ENCODE measurements at regions not wholly inside any gene's neighbourhood (a gene's known extent, or its start where the extent isn't known, plus 50 kb on each side); places are given as distances from the start of the nearest gene placed in this dataset.

- FAIRE-seq = peak; percentile 87
These were observed 104.4 kb upstream of the PRL start for GRCh38 chr6:22401206-22401605.

GRCh38 chr6:22401932-22402331 lies 105.1 kb upstream of the PRL start:
- no peak for FAIRE-seq

GRCh38 chr6:22409486-22409885 lies 112.7 kb upstream of the PRL start:
- FAIRE-seq = peak; percentile 12

GRCh38 chr6:22411376-22412105 lies 114.7 kb upstream of the PRL start:
- FAIRE-seq = peak; percentile 92

GRCh38 chr6:22412994-22413393 lies 116.2 kb upstream of the PRL start:
- FAIRE-seq = no peak

- no peak for FAIRE-seq
These were observed 117.0 kb upstream of the PRL start for GRCh38 chr6:22413681-22414311.

GRCh38 chr6:22418714-22419113 lies 121.9 kb upstream of the PRL start:
- FAIRE-seq = peak; percentile 4

- no peak for FAIRE-seq
These were observed 124.4 kb upstream of the PRL start for GRCh38 chr6:22421198-22421597.

- no peak for FAIRE-seq
These were observed 127.4 kb upstream of the PRL start for GRCh38 chr6:22424196-22424595.

GRCh38 chr6:22432060-22432459 lies 135.2 kb upstream of the PRL start:
- FAIRE-seq = no peak

- FAIRE-seq = no peak
These were observed 135.6 kb upstream of the HDGFL1 start for GRCh38 chr6:22433745-22434144.

- FAIRE-seq = no peak
These were observed 134.2 kb upstream of the HDGFL1 start for GRCh38 chr6:22435151-22435550.

- no peak for FAIRE-seq
These were observed 133.2 kb upstream of the HDGFL1 start for GRCh38 chr6:22436134-22436533.

- no peak for FAIRE-seq
These were observed 131.7 kb upstream of the HDGFL1 start for GRCh38 chr6:22437665-22438064.

GRCh38 chr6:22442826-22443225 lies 126.5 kb upstream of the HDGFL1 start:
- FAIRE-seq = no peak

- FAIRE-seq = no peak
These were observed 125.0 kb upstream of the HDGFL1 start for GRCh38 chr6:22444330-22444729.

- FAIRE-seq = no peak
These were observed 123.4 kb upstream of the HDGFL1 start for GRCh38 chr6:22445946-22446345.

GRCh38 chr6:22447249-22448196 lies 121.8 kb upstream of the HDGFL1 start:
- no peak for FAIRE-seq

- no peak for FAIRE-seq
These were observed 121.1 kb upstream of the HDGFL1 start for GRCh38 chr6:22448291-22448711.

- FAIRE-seq = peak; percentile 97
These were observed 117.4 kb upstream of the HDGFL1 start for GRCh38 chr6:22451962-22452361.

GRCh38 chr6:22455378-22455777 lies 114.0 kb upstream of the HDGFL1 start:
- FAIRE-seq = peak; percentile 39

GRCh38 chr6:22457996-22458395 lies 111.4 kb upstream of the HDGFL1 start:
- no peak for FAIRE-seq

GRCh38 chr6:22466665-22467245 lies 102.6 kb upstream of the HDGFL1 start:
- no peak for FAIRE-seq
